HEK293 (cell line): ENCODE measurements at regions not wholly inside any gene's neighbourhood (a gene's known extent, or its start where the extent isn't known, plus 50 kb on each side); places are given as distances from the start of the nearest gene placed in this dataset.

Experiments
- CTCF ChIA-PET: fragments of 350-600 bp; formaldehyde crosslinking; extraction: SDS; loops from one replicate; lab custom pipeline; 2021; ENCODE audit warnings: antibody characterized with exemption; lab: Yijun Ruan, JAX
- POLR2A ChIA-PET: fragments of 300-600 bp; formaldehyde crosslinking; extraction: SDS; loops from one replicate; lab custom pipeline; 2020; ENCODE audit warnings: antibody characterized with exemption, inconsistent platforms; lab: Yijun Ruan, JAX
- H3K27ac ChIP-seq: fragments of 200-500 bp; sonication (Bioruptor generic); 2 replicates; pipeline ENCODE4 v1.5.1; 2014; ENCODE audit warnings: low read depth, low read length, control low read depth, inconsistent platforms; ENCODE audit errors: extremely low read depth
- H3K36me3 ChIP-seq, 2 experiments: fragments of 200-500 bp in 1 of 2; sonication (Bioruptor generic) in 1 of 2; 1 replicate in 1 of 2; 2 replicates in 1 of 2; pipeline ENCODE4 v1.5.1; 2014 to 2017; ENCODE audit warnings: inconsistent platforms in 2 of 2, low read length in 2 of 2; ENCODE audit not compliant: control insufficient read depth in 2 of 2, insufficient read depth in 1 of 2
- H3K4me1 ChIP-seq: fragments of 200-500 bp; sonication (Bioruptor generic); 2 replicates; pipeline ENCODE4 v1.5.1; 2014; ENCODE audit warnings: mild to moderate bottlenecking, low read length, inconsistent platforms; ENCODE audit not compliant: control insufficient read depth, insufficient read depth
- H3K4me3 ChIP-seq: 2 replicates; pipeline ENCODE4 v1.5.1; 2011; ENCODE audit warnings: low read depth, mild to moderate bottlenecking, control low read depth, low read length, moderate library complexity
- H3K9me3 ChIP-seq: fragments of 200-500 bp; sonication (Bioruptor generic); 2 replicates; pipeline ENCODE4 v1.5.1; 2014; ENCODE audit warnings: low read depth, low read length, inconsistent platforms; ENCODE audit not compliant: control insufficient read depth, insufficient read depth
- KLF7 ChIP-seq: fragments of 450-650 bp; formaldehyde crosslinking; IDR thresholded peaks from 2 replicates; pipeline ENCODE4 v1.5.1; 2016; ENCODE audit warnings: missing biosample characterization, missing genetic modification characterization, borderline replicate concordance
- OSR2 ChIP-seq: fragments of 450-650 bp; formaldehyde crosslinking; IDR thresholded peaks from 2 replicates; pipeline ENCODE4 v1.5.1; 2016; ENCODE audit warnings: missing biosample characterization, missing genetic modification characterization
- OVOL3 ChIP-seq: fragments of 450-650 bp; formaldehyde crosslinking; IDR thresholded peaks from 2 replicates; pipeline ENCODE4 v1.5.1; 2016; ENCODE audit warnings: missing biosample characterization, missing genetic modification characterization
- SALL2 ChIP-seq: fragments of 450-650 bp; formaldehyde crosslinking; IDR thresholded peaks from 2 replicates; pipeline ENCODE4 v1.5.0; 2017; ENCODE audit warnings: missing biosample characterization, mild to moderate bottlenecking, missing genetic modification characterization, borderline replicate concordance
- TRIM28 ChIP-seq: IDR thresholded peaks from 2 replicates; pipeline ENCODE4 v1.6.1; 2011; ENCODE audit warnings: low read length, control low read depth, borderline replicate concordance
- ZBTB8A ChIP-seq: fragments of 450-650 bp; formaldehyde crosslinking; IDR thresholded peaks from 2 replicates; pipeline ENCODE4 v1.5.1; 2016; ENCODE audit warnings: missing biosample characterization, missing genetic modification characterization
- ZNF157 ChIP-seq: fragments of 450-650 bp; formaldehyde crosslinking; IDR thresholded peaks from 2 replicates; pipeline ENCODE4 v1.5.1; 2016; ENCODE audit warnings: missing biosample characterization, missing genetic modification characterization
- ZNF16 ChIP-seq: fragments of 450-650 bp; formaldehyde crosslinking; IDR thresholded peaks from 2 replicates; pipeline ENCODE4 v1.5.1; 2016; ENCODE audit warnings: low read depth, missing biosample characterization, missing genetic modification characterization
- ZNF19 ChIP-seq: fragments of 450-650 bp; formaldehyde crosslinking; IDR thresholded peaks from 2 replicates; pipeline ENCODE4; 2016; ENCODE audit warnings: missing biosample characterization, missing genetic modification characterization, low read depth
- ZNF23 ChIP-seq: fragments of 450-650 bp; formaldehyde crosslinking; IDR thresholded peaks from 2 replicates; pipeline ENCODE4 v1.5.1; 2016; ENCODE audit warnings: missing biosample characterization, missing genetic modification characterization, borderline replicate concordance
- ZNF266 ChIP-seq: fragments of 450-650 bp; formaldehyde crosslinking; IDR thresholded peaks from 2 replicates; pipeline ENCODE4 v1.5.1; 2016; ENCODE audit warnings: missing biosample characterization, missing genetic modification characterization, low read depth
- ZNF292 ChIP-seq: fragments of 450-650 bp; formaldehyde crosslinking; IDR thresholded peaks from 2 replicates; pipeline ENCODE4 v1.5.1; 2016; ENCODE audit warnings: low read depth, missing biosample characterization, missing genetic modification characterization, borderline replicate concordance
- ZNF394 ChIP-seq: fragments of 450-650 bp; formaldehyde crosslinking; IDR thresholded peaks from 2 replicates; pipeline ENCODE4 v1.5.1; 2016; ENCODE audit warnings: missing biosample characterization, missing genetic modification characterization, mild to moderate bottlenecking, moderate library complexity, borderline replicate concordance
- ZNF416 ChIP-seq: fragments of 450-650 bp; formaldehyde crosslinking; IDR thresholded peaks from 2 replicates; pipeline ENCODE4 v1.5.1; 2016; ENCODE audit warnings: missing biosample characterization, missing genetic modification characterization
- ZNF514 ChIP-seq: fragments of 450-650 bp; formaldehyde crosslinking; IDR thresholded peaks from 2 replicates; pipeline ENCODE4 v1.5.1; 2016; ENCODE audit warnings: missing biosample characterization, missing genetic modification characterization
- ZNF555 ChIP-seq: fragments of 450-650 bp; formaldehyde crosslinking; conservative IDR thresholded peaks from 2 replicates; pipeline ENCODE4 v1.5.1; 2017; ENCODE audit warnings: missing biosample characterization, mild to moderate bottlenecking, missing genetic modification characterization, inconsistent platforms
- ZNF626 ChIP-seq: fragments of 450-650 bp; sonication (Bioruptor Pico); formaldehyde crosslinking; IDR thresholded peaks from 2 replicates; pipeline ENCODE4 v1.5.1; 2018; ENCODE audit warnings: missing biosample characterization, missing genetic modification characterization, inconsistent platforms
- ZNF629 ChIP-seq: fragments of 450-650 bp; formaldehyde crosslinking; IDR thresholded peaks from 2 replicates; pipeline ENCODE4 v1.5.1; 2017; ENCODE audit warnings: missing biosample characterization, missing genetic modification characterization
- ZNF776 ChIP-seq: fragments of 450-650 bp; formaldehyde crosslinking; IDR thresholded peaks from 2 replicates; pipeline ENCODE4 v1.5.0; 2017; ENCODE audit warnings: missing biosample characterization, missing genetic modification characterization, borderline replicate concordance
- TF ChIP-seq, protein P1 (sequence below): fragments of 450-650 bp; formaldehyde crosslinking; IDR thresholded peaks from 2 replicates; pipeline ENCODE4 v1.5.1; 2016; ENCODE audit warnings: missing biosample characterization, missing genetic modification characterization
- TF ChIP-seq, protein P2 (sequence below): fragments of 450-650 bp; formaldehyde crosslinking; IDR thresholded peaks from 2 replicates; pipeline ENCODE4 v1.5.1; 2016; ENCODE audit warnings: missing biosample characterization, missing genetic modification characterization, borderline replicate concordance
- TF ChIP-seq, protein P3 (sequence below): fragments of 450-650 bp; formaldehyde crosslinking; IDR thresholded peaks from 2 replicates; pipeline ENCODE4 v1.5.1; 2016; ENCODE audit warnings: missing biosample characterization, missing genetic modification characterization, low read depth
- TF ChIP-seq, protein P4 (sequence below): fragments of 450-650 bp; formaldehyde crosslinking; IDR thresholded peaks from 2 replicates; pipeline ENCODE4 v1.5.1; 2016; ENCODE audit warnings: missing biosample characterization, missing genetic modification characterization
- TF ChIP-seq, protein P5 (sequence below): fragments of 450-650 bp; formaldehyde crosslinking; IDR thresholded peaks from 2 replicates; pipeline ENCODE4 v1.5.1; 2017; ENCODE audit warnings: missing biosample characterization, missing genetic modification characterization

DNA sequence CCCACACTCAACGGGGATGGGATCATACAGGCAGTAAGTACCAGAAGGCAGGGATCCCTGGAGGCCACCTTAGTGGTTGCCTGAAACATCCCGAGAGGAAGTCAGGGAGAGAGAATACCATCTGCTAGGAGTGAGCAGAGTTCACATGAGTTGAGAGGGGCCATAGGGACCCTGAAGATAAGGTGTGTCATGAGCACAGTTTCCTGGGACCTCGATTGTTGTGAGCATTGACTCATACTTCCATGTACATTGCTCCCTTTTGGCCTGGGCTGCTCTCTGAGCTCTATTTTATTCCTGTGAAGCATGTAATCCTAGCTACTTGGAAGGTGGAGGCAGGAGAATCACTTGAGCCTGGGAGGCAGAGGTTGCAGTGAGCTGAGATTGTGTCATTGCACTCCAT, 120.5 kb downstream of the TBC1D30 start (continued):
- TF ChIP-seq, protein P1, sequence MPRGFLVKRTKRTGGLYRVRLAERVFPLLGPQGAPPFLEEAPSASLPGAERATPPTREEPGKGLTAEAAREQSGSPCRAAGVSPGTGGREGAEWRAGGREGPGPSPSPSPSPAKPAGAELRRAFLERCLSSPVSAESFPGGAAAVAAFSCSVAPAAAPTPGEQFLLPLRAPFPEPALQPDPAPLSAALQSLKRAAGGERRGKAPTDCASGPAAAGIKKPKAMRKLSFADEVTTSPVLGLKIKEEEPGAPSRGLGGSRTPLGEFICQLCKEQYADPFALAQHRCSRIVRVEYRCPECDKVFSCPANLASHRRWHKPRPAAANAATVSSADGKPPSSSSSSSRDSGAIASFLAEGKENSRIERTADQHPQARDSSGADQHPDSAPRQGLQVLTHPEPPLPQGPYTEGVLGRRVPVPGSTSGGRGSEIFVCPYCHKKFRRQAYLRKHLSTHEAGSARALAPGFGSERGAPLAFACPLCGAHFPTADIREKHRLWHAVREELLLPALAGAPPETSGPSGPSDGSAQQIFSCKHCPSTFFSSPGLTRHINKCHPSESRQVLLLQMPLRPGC = no peak
- no peak for TF ChIP-seq KLF7 (tag by site-specific recombination)

DNA sequence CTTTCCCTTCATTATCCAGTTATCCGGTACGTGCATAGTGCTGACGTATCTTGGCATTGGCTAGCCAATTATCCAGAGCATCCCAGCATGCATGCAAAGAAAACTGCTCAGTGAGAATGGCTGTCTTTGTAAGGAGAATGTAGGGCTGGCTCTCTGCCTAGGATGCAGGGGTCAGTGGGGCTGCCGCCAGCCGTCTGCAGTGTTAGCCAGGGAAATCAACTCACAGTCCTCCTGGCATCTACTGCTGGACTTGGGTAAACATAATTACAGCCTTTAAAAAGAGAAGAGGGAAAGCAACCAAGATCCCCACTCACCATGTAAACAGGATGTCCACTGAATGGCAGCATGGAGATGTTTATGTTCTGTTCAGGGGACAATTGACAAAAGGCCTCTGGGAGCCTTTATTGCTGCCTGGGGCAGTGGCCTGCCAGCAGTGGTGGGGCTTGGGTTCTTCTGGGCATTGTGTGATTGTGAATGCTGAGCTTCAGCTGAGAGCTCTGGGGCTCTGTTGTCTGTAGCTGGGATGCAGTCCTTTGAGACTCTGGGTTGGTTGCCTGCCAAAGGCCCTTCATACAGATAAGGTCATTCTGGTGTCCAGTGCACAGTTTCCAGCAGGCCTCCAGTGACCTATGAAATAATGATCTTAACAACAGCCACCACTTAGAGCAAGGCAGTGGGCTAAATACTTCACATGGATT, 121.8 kb downstream of the TBC1D30 start:
- ChIA-PET CTCF (no interaction called here), POLR2A (no interaction called here)
- Histone ChIP-seq H3K36me3 (no peaks in the 10 kb centered on the region), H3K9me3 (no peaks in the 10 kb centered on the region), H3K4me3 (no peak overlapping the region), H3K27ac (no peak overlapping the region), H3K4me1 (no peaks in the 10 kb centered on the region)
- TF ChIP-seq, protein P2, sequence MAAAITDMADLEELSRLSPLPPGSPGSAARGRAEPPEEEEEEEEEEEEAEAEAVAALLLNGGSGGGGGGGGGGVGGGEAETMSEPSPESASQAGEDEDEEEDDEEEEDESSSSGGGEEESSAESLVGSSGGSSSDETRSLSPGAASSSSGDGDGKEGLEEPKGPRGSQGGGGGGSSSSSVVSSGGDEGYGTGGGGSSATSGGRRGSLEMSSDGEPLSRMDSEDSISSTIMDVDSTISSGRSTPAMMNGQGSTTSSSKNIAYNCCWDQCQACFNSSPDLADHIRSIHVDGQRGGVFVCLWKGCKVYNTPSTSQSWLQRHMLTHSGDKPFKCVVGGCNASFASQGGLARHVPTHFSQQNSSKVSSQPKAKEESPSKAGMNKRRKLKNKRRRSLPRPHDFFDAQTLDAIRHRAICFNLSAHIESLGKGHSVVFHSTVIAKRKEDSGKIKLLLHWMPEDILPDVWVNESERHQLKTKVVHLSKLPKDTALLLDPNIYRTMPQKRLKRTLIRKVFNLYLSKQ (tag by site-specific recombination) = no peak
- TF ChIP-seq ZNF292 (no peak), ZNF416 (tag by site-specific recombination) (no peak), ZNF157 (tag by site-specific recombination) (no peak), ZNF16 (no peak), ZNF23 (no peak), ZBTB8A (tag by site-specific recombination) (no peak), ZNF629 (no peak), ZNF626 (tag by site-specific recombination) (no peak), ZNF555 (no peak), SALL2 (tag by site-specific recombination) (no peak), ZNF266 (tag by site-specific recombination) (no peak), ZNF776 (tag by site-specific recombination) (no peak), ZNF19 (tag by site-specific recombination) (no peak)
- TF ChIP-seq, protein P3, sequence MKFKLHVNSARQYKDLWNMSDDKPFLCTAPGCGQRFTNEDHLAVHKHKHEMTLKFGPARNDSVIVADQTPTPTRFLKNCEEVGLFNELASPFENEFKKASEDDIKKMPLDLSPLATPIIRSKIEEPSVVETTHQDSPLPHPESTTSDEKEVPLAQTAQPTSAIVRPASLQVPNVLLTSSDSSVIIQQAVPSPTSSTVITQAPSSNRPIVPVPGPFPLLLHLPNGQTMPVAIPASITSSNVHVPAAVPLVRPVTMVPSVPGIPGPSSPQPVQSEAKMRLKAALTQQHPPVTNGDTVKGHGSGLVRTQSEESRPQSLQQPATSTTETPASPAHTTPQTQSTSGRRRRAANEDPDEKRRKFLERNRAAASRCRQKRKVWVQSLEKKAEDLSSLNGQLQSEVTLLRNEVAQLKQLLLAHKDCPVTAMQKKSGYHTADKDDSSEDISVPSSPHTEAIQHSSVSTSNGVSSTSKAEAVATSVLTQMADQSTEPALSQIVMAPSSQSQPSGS (tag by site-specific recombination) = no peak

DNA sequence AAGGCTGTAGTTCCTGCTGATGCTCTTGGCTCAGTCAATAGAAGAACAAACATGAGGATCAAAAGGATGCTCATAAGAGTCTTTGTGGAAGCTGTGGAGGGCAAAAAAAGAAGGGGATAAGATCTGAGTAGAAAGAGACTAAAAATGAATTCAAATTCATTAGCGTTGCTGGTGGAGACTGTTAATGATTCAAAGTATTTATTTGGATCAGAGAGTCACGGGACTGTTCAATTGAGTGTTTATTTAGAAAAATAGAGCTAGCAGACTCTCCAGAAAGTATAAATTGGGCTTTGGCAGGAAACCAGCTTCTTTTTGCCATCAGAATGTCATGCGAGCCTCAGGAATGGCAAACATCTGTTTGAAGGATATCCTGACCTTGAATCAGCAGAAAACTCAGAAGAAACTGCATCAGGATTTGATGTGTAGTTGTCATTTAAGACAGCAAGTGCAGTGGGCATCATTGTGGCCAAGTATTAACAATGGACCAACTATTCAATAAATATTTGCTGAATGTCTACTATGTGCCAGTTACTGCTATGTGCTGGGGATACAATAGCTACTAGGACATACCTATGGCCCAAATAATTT, 126.4 kb downstream of the TBC1D30 start:
- Histone ChIP-seq H3K4me1 (no peaks in the 10 kb centered on the region), H3K27ac (no peak overlapping the region), H3K9me3 (no peaks in the 10 kb centered on the region), H3K36me3 (no peaks in the 10 kb centered on the region), H3K4me3 (no peak overlapping the region)
- CTCF ChIA-PET = no interaction called here
- POLR2A ChIA-PET = no interaction called here
- TF ChIP-seq, protein P4, sequence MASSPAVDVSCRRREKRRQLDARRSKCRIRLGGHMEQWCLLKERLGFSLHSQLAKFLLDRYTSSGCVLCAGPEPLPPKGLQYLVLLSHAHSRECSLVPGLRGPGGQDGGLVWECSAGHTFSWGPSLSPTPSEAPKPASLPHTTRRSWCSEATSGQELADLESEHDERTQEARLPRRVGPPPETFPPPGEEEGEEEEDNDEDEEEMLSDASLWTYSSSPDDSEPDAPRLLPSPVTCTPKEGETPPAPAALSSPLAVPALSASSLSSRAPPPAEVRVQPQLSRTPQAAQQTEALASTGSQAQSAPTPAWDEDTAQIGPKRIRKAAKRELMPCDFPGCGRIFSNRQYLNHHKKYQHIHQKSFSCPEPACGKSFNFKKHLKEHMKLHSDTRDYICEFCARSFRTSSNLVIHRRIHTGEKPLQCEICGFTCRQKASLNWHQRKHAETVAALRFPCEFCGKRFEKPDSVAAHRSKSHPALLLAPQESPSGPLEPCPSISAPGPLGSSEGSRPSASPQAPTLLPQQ (tag by site-specific recombination) = no peak
- TF ChIP-seq ZNF514 (tag by site-specific recombination) = no peak
- no peak for TF ChIP-seq ZNF394
- no peak for TF ChIP-seq OSR2 (tag by site-specific recombination)
- TF ChIP-seq OVOL3 (tag by site-specific recombination) = no peak
- TF ChIP-seq, protein P5, sequence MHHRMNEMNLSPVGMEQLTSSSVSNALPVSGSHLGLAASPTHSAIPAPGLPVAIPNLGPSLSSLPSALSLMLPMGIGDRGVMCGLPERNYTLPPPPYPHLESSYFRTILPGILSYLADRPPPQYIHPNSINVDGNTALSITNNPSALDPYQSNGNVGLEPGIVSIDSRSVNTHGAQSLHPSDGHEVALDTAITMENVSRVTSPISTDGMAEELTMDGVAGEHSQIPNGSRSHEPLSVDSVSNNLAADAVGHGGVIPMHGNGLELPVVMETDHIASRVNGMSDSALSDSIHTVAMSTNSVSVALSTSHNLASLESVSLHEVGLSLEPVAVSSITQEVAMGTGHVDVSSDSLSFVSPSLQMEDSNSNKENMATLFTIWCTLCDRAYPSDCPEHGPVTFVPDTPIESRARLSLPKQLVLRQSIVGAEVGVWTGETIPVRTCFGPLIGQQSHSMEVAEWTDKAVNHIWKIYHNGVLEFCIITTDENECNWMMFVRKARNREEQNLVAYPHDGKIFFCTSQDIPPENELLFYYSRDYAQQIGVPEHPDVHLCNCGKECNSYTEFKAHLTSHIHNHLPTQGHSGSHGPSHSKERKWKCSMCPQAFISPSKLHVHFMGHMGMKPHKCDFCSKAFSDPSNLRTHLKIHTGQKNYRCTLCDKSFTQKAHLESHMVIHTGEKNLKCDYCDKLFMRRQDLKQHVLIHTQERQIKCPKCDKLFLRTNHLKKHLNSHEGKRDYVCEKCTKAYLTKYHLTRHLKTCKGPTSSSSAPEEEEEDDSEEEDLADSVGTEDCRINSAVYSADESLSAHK (tag by site-specific recombination) = no peak
- TF ChIP-seq TRIM28 = no peak
